Left ventricle myocardium superior (tissue), 1 donor: ENCODE measurements at regions not wholly inside any gene's neighbourhood (a gene's known extent, or its start where the extent isn't known, plus 50 kb on each side); places are given as distances from the start of the nearest gene placed in this dataset.
A peak's percentile ranks its signal among the peaks of the same experiment; 100 is the strongest.
"Not testable (repeated sequence)": the region's sequence is repeated elsewhere in the genome, so short reads cannot be mapped to it uniquely, and the experiment has no call there.

ENCODE experiments used
- ATAC-seq: fragments of 200-7000 bp; cut with Tn5 transposase; one replicate; pipeline ENCODE4 v1.9.1; 2020; ENCODE audit warnings: mild to moderate bottlenecking, moderate library complexity
- DNase-seq: peaks from one replicate; pipeline ENCODE4 v3.0.0-alpha.2; 2020
- intact Hi-C: fragments of 100-400 bp; cut with micrococcal nuclease; formaldehyde crosslinking; loops from one replicate; pipeline ENCODE4 v1.11.0; 2022
- donor health status: DM: no; HTN: yes; CAD: no; lungs with severe emphysema.

GRCh38 chr10:46786518-46787320 lies 124.5 kb upstream of the PTPN20 start:
- DNase-seq (peak; percentile 81), ATAC-seq (peak; percentile 95)
- intact Hi-C loops = not testable (repeated sequence)

DNA sequence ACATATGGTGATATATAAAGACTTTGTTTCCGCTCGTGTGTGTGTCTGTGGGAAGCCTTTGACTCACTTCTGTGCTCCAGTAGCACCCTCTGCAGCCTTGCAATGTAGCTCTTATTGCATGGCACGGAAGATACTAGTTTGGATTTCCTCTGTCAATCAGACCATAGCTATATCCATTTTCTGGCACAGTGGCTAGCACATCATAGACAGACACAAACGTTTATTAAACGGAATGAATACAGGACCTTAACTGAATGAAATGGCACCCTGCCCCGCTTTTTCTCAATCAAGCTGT lies 124.0 kb upstream of the PTPN20 start:
- ATAC-seq (peak; percentile 52), DNase-seq (no peak)
- intact Hi-C loops = no loop called here

DNA sequence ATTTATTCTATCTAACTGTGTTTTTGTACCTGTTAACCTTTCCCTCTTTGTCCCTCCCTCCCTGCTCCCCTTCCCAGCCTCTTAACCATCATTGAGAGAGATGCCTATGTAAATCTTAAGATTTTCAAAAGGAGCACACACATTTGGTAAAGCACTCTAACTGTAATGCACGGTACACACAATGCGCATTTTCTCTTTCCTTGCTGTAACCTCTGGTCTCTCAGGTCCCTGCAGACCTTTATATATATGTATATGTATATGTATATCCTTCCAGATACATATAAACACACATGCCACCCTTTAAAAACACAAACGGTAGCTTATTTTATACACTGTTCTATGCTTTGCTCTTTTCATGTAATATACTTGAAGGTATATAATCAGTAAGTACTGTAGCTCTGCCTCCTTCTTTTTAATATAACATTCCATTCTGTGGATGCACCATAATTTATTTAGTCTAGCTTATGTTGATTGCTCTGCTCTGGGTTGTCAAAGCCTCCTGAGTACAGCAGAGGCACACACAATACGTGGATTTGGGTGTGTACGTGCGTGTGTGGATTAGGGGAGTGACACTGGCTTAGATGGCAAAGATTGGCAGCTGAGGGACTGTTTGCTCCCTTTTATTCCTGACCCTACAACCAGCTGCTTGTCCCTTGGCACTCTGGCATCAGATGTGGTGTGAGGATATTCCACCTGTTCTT lies 118.4 kb upstream of the PTPN20 start:
- intact Hi-C loops, DNase-seq, ATAC-seq: not testable (repeated sequence)

- DNase-seq, ATAC-seq, intact Hi-C loops: not testable (repeated sequence)
Observed at GRCh38 chr10:46796351-46796750, 114.9 kb upstream of the PTPN20 start.

DNA sequence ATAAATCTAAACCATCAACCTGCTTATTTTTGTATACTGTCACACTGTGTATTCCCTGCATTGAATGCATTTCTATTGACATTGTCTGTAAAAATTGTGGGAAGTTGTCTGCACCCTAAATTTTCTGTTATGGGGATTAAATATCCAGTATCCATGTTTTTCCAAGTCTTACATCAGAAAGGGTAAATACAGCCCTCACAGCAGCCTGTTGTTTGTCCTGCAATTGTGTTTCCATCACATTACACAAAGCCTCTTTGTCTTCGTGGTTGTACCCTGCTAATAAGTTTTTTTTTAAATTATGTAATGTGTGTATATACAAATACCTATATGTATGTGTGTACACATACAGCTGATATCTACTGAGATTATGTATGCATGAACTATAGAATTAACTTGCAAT lies 109.2 kb upstream of the PTPN20 start:
- DNase-seq, ATAC-seq, intact Hi-C loops: not testable (repeated sequence)

DNA sequence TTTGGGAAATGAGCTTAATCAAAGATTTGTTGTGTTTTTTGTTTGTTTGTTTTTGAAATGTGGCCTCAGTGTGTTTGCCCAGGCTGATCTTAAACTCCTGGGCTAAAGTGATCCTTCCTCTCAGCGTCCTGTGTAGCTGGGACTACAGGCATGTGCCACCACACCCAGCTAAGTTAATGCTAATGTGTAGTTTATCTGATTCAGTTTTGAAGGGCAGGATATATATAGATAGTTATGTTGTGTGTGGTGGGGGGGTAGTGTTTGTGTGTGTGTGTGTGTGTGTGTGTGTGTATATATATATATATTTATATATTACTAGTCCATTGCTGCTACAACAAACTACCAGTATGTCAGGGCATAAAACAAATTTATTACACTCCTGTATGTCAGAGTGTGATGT lies 108.1 kb upstream of the PTPN20 start:
- ATAC-seq, intact Hi-C loops, DNase-seq: not testable (repeated sequence)

GRCh38 chr10:46810222-46810621 lies 101.0 kb upstream of the PTPN20 start:
- DNase-seq, ATAC-seq, intact Hi-C loops: not testable (repeated sequence)

- intact Hi-C loops, ATAC-seq, DNase-seq: not testable (repeated sequence)
Observed at GRCh38 chr10:46816126-46816525, 95.1 kb upstream of the PTPN20 start.

DNA sequence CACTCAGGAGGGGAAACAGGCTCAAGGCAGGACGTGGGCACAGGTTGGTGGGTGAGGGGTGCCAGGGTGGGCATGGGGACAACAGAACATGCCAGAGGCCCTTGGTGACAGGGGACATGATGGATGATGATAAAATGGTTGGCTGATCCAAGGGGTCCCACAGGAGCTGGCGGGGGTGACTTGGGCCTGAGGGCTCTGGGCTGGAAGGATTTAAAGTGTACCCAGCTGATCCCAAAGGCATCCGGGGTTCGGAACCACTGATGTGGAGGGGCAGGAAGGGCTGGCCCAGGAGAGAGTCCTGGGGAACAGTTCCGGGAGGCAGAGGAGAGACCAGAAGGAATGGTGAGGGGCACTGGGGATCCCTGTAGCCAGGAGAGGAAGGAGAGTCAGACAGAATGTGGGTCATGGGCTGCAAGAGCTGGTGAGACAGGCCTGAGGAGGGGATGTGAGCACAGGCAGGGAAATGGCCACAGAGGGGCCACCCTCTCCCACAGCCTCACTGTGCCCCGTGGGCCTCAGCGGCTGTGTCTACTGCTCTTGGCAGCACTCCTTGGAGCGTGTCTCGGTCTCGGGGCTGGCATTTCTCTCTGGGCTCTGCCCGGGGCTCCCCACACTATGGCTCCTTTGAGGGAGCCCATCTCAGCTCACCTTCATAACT lies 70.7 kb upstream of the PTPN20 start:
- ATAC-seq, intact Hi-C loops, DNase-seq: not testable (repeated sequence)

DNA sequence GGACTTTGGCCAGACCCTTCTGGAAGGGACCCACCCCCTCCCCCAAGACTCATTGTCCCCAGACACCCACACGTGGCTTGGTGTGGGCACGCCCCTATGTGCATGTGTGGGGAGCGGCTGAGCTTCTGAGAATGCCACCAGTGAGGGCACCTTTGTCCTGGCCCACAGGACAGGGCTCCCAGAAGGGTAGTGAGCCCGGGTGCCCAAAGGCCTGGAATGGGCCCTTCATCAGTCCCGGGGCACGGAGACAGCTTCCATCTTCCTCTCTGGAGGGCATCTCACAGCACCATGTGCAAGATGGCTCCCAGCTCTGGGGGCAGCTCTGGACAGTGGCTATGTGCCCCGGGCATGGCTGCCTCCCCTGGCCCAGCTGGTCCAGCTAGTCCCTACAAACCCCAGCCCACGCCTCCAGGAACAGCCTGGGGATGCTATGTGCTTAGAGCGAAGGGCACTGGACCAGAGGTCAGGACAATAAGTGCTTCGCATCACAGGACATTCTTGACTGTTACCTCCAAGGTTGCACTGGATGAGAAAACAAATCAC lies 70.1 kb upstream of the PTPN20 start:
- DNase-seq, ATAC-seq, intact Hi-C loops: not testable (repeated sequence)

GRCh38 chr10:46845194-46845593 lies 66.0 kb upstream of the PTPN20 start:
- intact Hi-C loops, ATAC-seq, DNase-seq: not testable (repeated sequence)

DNA sequence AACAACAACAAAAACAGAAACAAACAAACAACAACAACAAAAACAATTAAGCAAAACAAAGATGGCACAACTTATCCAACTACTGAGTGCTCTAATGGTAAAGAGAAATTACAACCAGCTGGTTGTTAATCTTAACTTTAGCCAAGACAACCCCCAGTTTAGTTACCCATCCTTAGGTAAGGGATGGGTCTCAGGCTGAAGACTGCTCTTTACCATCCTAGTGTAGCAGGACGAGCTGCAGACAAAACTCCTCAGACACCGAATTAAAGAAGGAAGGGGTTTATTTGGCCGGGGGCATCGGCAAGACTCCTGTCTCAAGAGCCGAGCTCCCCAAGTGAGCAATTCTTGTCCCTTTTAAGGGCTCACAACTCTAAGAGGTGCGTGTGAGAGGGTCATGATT lies 65.6 kb upstream of the PTPN20 start:
- ATAC-seq, intact Hi-C loops, DNase-seq: not testable (repeated sequence)

DNA sequence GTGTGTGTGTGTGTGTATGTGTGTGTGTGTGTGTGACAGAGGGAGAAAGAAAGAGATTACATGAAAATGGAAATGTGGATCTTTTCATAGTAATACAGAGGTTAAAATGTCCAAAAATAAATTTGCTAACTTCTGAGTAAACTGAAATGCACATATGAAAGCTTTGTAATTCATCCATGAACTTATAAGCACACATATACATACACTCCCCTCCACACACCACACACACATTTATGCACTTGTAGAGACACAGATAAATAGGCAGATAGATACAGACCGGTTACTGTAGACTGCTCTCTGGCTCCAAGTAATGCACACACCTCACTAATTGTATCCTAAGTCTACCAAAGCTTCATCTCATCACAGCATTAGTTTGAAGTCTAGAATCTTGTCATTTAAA lies 50.5 kb upstream of the PTPN20 start:
- intact Hi-C loops, ATAC-seq, DNase-seq: not testable (repeated sequence)
